ENCODE measurements at regions not wholly inside any gene's neighbourhood (a gene's known extent, or its start where the extent isn't known, plus 50 kb on each side); places are given as distances from the start of the nearest gene placed in this dataset.

DNA sequence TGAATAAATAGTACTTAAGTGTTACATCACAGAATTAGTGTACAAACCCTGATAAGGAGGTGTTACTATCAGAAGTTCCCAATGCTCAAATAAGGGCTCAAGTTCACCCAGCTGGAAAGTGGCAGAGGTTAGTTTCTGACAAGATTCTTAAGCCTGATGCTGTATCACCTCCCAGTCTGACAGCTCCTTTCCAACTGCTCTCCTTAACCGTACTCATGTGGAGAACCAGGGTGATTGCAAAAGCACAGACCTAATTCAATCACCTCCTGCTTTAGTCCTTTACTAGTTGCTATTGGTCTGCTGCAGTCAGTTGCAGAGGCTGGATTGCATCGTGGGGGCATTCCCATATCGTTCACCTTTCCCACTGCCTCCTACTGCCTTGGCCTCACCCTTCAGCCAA lies 100.4 kb upstream of the ZNF618 start:
- Histone ChIP-seq H3K4me3 (ENCODE audit: low read length) (no peak overlapping the region), H4K20me1 (ENCODE audit: insufficient read depth, low read length) (no peaks in the 10 kb centered on the region), H3K27me3 (replicated peaks; ENCODE audit: insufficient read depth, low read length) (no peaks in the 10 kb centered on the region), H3K9me2 (replicated peaks; ENCODE audit: insufficient read depth, low read length) (no peaks in the 10 kb centered on the region), H3K9ac (ENCODE audit: low read length) (no peak overlapping the region), H3K4me2 (ENCODE audit: low read depth, low read length) (no peak overlapping the region), H2AFZ (ENCODE audit: low read length) (no peak overlapping the region), H3K36me3 (replicated peaks; ENCODE audit: insufficient read depth, low read length) (no peaks in the 10 kb centered on the region), H3F3A (ENCODE audit: insufficient read depth, low read length) (no peaks in the 10 kb centered on the region), H3K4me1 (ENCODE audit: low read length) (no peaks in the 10 kb centered on the region), H3K27ac (ENCODE audit: low read length) (no peak overlapping the region), H3K79me2 (ENCODE audit: low read length) (no peaks in the 10 kb centered on the region), H3K9me3 (replicated peaks; ENCODE audit: insufficient read depth, low read length) (no peaks in the 10 kb centered on the region)
- TF ChIP-seq EZH2 (optimal IDR thresholded peaks at IDR 0.05; ENCODE audit: low read depth, low read length), result no peak
- TF ChIP-seq, protein P1, sequence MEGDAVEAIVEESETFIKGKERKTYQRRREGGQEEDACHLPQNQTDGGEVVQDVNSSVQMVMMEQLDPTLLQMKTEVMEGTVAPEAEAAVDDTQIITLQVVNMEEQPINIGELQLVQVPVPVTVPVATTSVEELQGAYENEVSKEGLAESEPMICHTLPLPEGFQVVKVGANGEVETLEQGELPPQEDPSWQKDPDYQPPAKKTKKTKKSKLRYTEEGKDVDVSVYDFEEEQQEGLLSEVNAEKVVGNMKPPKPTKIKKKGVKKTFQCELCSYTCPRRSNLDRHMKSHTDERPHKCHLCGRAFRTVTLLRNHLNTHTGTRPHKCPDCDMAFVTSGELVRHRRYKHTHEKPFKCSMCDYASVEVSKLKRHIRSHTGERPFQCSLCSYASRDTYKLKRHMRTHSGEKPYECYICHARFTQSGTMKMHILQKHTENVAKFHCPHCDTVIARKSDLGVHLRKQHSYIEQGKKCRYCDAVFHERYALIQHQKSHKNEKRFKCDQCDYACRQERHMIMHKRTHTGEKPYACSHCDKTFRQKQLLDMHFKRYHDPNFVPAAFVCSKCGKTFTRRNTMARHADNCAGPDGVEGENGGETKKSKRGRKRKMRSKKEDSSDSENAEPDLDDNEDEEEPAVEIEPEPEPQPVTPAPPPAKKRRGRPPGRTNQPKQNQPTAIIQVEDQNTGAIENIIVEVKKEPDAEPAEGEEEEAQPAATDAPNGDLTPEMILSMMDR (IDR thresholded peaks at IDR 0.05; ENCODE audit: low read length), result no peak
- no peak for TF ChIP-seq EZH2phosphoT487 (IDR thresholded peaks at IDR 0.05; ENCODE audit: low read length)
- DNase-seq, result no peak

GRCh38 chr9:113776194-113776593 lies 99.9 kb upstream of the ZNF618 start:
- Histone ChIP-seq H3K9me2 (replicated peaks; ENCODE audit: insufficient read depth, low read length) (no peaks in the 10 kb centered on the region), H3K4me1 (ENCODE audit: low read length) (no peaks in the 10 kb centered on the region), H2AFZ (ENCODE audit: low read length) (no peak overlapping the region), H3K4me3 (ENCODE audit: low read length) (no peak overlapping the region), H3K4me2 (ENCODE audit: low read depth, low read length) (no peak overlapping the region), H3F3A (ENCODE audit: insufficient read depth, low read length) (no peaks in the 10 kb centered on the region), H3K36me3 (replicated peaks; ENCODE audit: insufficient read depth, low read length) (no peaks in the 10 kb centered on the region), H4K20me1 (ENCODE audit: insufficient read depth, low read length) (no peaks in the 10 kb centered on the region), H3K27ac (ENCODE audit: low read length) (no peak overlapping the region), H3K27me3 (replicated peaks; ENCODE audit: insufficient read depth, low read length) (no peaks in the 10 kb centered on the region), H3K9ac (ENCODE audit: low read length) (no peak overlapping the region), H3K79me2 (ENCODE audit: low read length) (no peaks in the 10 kb centered on the region), H3K9me3 (replicated peaks; ENCODE audit: insufficient read depth, low read length) (no peaks in the 10 kb centered on the region)
- DNase-seq, result no peak
- TF ChIP-seq EZH2 (optimal IDR thresholded peaks at IDR 0.05; ENCODE audit: low read depth, low read length) (no peak), EZH2phosphoT487 (IDR thresholded peaks at IDR 0.05; ENCODE audit: low read length) (no peak)
- TF ChIP-seq, protein P1 (IDR thresholded peaks at IDR 0.05; ENCODE audit: low read length), result no peak

DNA sequence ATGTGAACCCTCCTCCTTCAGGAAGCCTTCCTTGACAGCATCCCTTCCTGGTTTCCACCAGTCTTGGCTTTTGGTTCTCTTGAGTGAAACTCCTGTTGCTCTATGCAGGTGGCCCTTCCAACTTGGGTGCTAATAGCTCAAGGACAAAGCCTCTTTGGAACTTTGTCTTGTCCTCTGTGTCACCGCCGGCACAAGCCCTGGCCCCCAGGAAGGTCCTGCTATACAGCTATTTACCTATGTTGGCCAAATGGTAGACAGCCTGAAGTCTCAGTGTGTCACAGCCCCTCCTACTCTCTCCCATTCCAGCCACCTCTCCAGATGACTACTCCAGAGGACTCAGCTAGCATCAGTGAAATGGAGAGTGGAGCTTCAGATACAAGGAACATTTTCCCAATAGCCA lies 94.7 kb upstream of the ZNF618 start:
- Histone ChIP-seq H3K4me2 (ENCODE audit: low read depth, low read length) (no peak overlapping the region), H3K4me1 (ENCODE audit: low read length) (no peaks in the 10 kb centered on the region), H3K27me3 (replicated peaks; ENCODE audit: insufficient read depth, low read length) (no peaks in the 10 kb centered on the region), H3K9me3 (replicated peaks; ENCODE audit: insufficient read depth, low read length) (no peaks in the 10 kb centered on the region), H3F3A (ENCODE audit: insufficient read depth, low read length) (no peaks in the 10 kb centered on the region), H3K36me3 (replicated peaks; ENCODE audit: insufficient read depth, low read length) (no peaks in the 10 kb centered on the region), H3K4me3 (ENCODE audit: low read length) (no peak overlapping the region), H3K9ac (ENCODE audit: low read length) (no peak overlapping the region), H3K27ac (ENCODE audit: low read length) (no peak overlapping the region), H3K9me2 (replicated peaks; ENCODE audit: insufficient read depth, low read length) (no peaks in the 10 kb centered on the region), H4K20me1 (ENCODE audit: insufficient read depth, low read length) (no peaks in the 10 kb centered on the region), H3K79me2 (ENCODE audit: low read length) (no peaks in the 10 kb centered on the region), H2AFZ (ENCODE audit: low read length) (no peak overlapping the region)
- DNase-seq, result no peak
- TF ChIP-seq EZH2phosphoT487 (IDR thresholded peaks at IDR 0.05; ENCODE audit: low read length), result no peak
- TF ChIP-seq EZH2 (optimal IDR thresholded peaks at IDR 0.05; ENCODE audit: low read depth, low read length), result no peak
- TF ChIP-seq, protein P1 (IDR thresholded peaks at IDR 0.05; ENCODE audit: low read length), result no peak

All from MM.1S (cell line).